IMR-90 (cell line): ENCODE measurements at regions not wholly inside any gene's neighbourhood (a gene's known extent, or its start where the extent isn't known, plus 50 kb on each side); places are given as distances from the start of the nearest gene placed in this dataset.

ENCODE experiments used
- CTCF ChIP-seq: conservative IDR thresholded peaks from 2 replicates; pipeline ENCODE4 v1.5.1; 2012; ENCODE audit warnings: mild to moderate bottlenecking, low read depth, low read length, improper control_type of control experiment
- FOS ChIP-seq: fragments of 150-350 bp; IDR thresholded peaks from 2 replicates; pipeline ENCODE4 v1.6.1; 2016; ENCODE audit warnings: low read depth, low read length
- MAZ ChIP-seq: IDR thresholded peaks from 2 replicates; pipeline ENCODE4 v1.6.1; 2012; ENCODE audit warnings: low read depth, mild to moderate bottlenecking, low read length, improper control_type of control experiment, moderate library complexity, borderline replicate concordance
- MXI1 ChIP-seq: IDR thresholded peaks from 2 replicates; pipeline ENCODE4 v1.6.1; 2012; ENCODE audit warnings: low read depth, mild to moderate bottlenecking, low read length, moderate library complexity, borderline replicate concordance
- POLR2A ChIP-seq: IDR thresholded peaks from 2 replicates; pipeline ENCODE4 v1.6.1; 2012; ENCODE audit warnings: mild to moderate bottlenecking, low read depth, low read length
- RAD21 ChIP-seq: IDR thresholded peaks from 2 replicates; pipeline ENCODE4 v1.6.1; 2012; ENCODE audit warnings: low read length, improper control_type of control experiment
- USF2 ChIP-seq: fragments of 150-350 bp; IDR thresholded peaks from 2 replicates; pipeline ENCODE4 v1.6.1; 2017; ENCODE audit warnings: mild to moderate bottlenecking, antibody characterized with exemption, low read length, low read depth

GRCh38 chr11:70744396-70745185, 346.3 kb downstream of the CTTN start:
- no peak for TF ChIP-seq CTCF
- TF ChIP-seq MAZ: no peak
- TF ChIP-seq RAD21: no peak
- no peak for TF ChIP-seq MXI1
- no peak for TF ChIP-seq USF2
- no peak for TF ChIP-seq POLR2A
- TF ChIP-seq FOS: no peak
